HepG2 (cell line): ENCODE measurements at regions not wholly inside any gene's neighbourhood (a gene's known extent, or its start where the extent isn't known, plus 50 kb on each side); places are given as distances from the start of the nearest gene placed in this dataset.

Experiments
- ATAC-seq: fragments of 200-7000 bp; cut with Tn5 transposase; 3 replicates; pipeline ENCODE4 v1.9.1; 2020; ENCODE audit warnings: mild to moderate bottlenecking, moderate library complexity
- BruUV-seq: library from RNA; stranded (reverse); fragments of 400-500 nt; replicated peaks from 2 replicates; lab custom pipeline; 2021; lab: Mats Ljungman, UMichigan
- CTCF ChIA-PET: fragments of 300-600 bp; formaldehyde crosslinking; extraction: SDS; loops from one replicate; lab custom pipeline; 2021; ENCODE audit warnings: low total read pairs, inconsistent platforms, low intra/inter-chr PET ratio; lab: Yijun Ruan, JAX
- POLR2A ChIA-PET: fragments of 350-600 bp; sonication (Branson Sonifier 250); formaldehyde crosslinking; loops from one replicate; lab custom pipeline; 2020; ENCODE audit warnings: antibody characterized with exemption, inconsistent platforms; lab: Yijun Ruan, JAX
- DNase-seq: peaks from one replicate; pipeline ENCODE4 v3.0.0-alpha.2; 2015; ENCODE audit warnings: low spot score
- FAIRE-seq: peaks from 3 replicates; lab custom pipeline; 2011; peaks lifted over from hg19 to GRCh38; lab: Jason Lieb, UNC
- H2AFZ ChIP-seq: one replicate; pipeline ENCODE4 v1.6.1; 2011; ENCODE audit warnings: low read length, inconsistent platforms
- H3K27ac ChIP-seq: fragments of 300-600 bp; 3 replicates; pipeline ENCODE4 v1.8.0; 2011; ENCODE audit warnings: mixed run types, mild to moderate bottlenecking, mixed read lengths, low read length, inconsistent platforms; ENCODE audit not compliant: insufficient read depth; ENCODE audit errors: extremely low read length
- H3K27me3 ChIP-seq, 2 experiments: fragments of 200-600 bp in 1 of 2; 2 replicates in 1 of 2; 3 replicates in 1 of 2; pipeline versions ENCODE4 v1.6.0 to v1.8.0; 2011; ENCODE audit warnings: low read length in 2 of 2, mild to moderate bottlenecking in 2 of 2, moderate library complexity in 2 of 2, inconsistent platforms in 1 of 2; ENCODE audit not compliant: insufficient read depth in 2 of 2, control insufficient read depth in 1 of 2
- H3K36me3 ChIP-seq, 2 experiments: fragments of 200-600 bp in 1 of 2; replicated peaks in 1 of 2; 2 replicates in 1 of 2; 3 replicates in 1 of 2; pipeline versions ENCODE4 v1.5.1 to v1.8.0; 2011; ENCODE audit warnings: low read length in 2 of 2, inconsistent platforms in 1 of 2; ENCODE audit not compliant: insufficient read depth in 2 of 2, control insufficient read depth in 1 of 2
- H3K4me1 ChIP-seq: 2 replicates; pipeline ENCODE4 v1.5.1; 2012; ENCODE audit warnings: low read length, inconsistent platforms; ENCODE audit not compliant: insufficient read depth
- H3K4me2 ChIP-seq: 2 replicates; pipeline ENCODE4 v1.6.0; 2011; ENCODE audit warnings: low read depth, low read length, inconsistent platforms
- H3K4me3 ChIP-seq, 3 experiments: fragments of 200-600 bp in 1 of 3; sonication (generic), shearing (Covaris generic) in 1 of 3; replicated peaks in 1 of 3; 2 replicates each; pipeline ENCODE4 v1.5.1; 2011 to 2016; ENCODE audit warnings: low read length in 3 of 3, inconsistent platforms in 2 of 3, low read depth in 2 of 3, mild to moderate bottlenecking in 2 of 3, control low read depth in 1 of 3, mixed read lengths in 1 of 3; ENCODE audit not compliant: insufficient read depth in 1 of 3
- H3K79me2 ChIP-seq: one replicate; pipeline ENCODE4 v1.6.1; 2011; ENCODE audit warnings: low read length, inconsistent platforms; ENCODE audit not compliant: insufficient read depth
- H3K9ac ChIP-seq: 2 replicates; pipeline ENCODE4 v1.6.0; 2011; ENCODE audit warnings: mild to moderate bottlenecking, low read depth, low read length, inconsistent platforms; ENCODE audit not compliant: insufficient read depth
- H3K9me3 ChIP-seq: 2 replicates; pipeline ENCODE4 v1.5.1; 2012; ENCODE audit warnings: mild to moderate bottlenecking, low read length
- H4K20me1 ChIP-seq: 2 replicates; pipeline ENCODE4 v1.6.0; 2011; ENCODE audit warnings: inconsistent platforms, mild to moderate bottlenecking, low read length, moderate library complexity; ENCODE audit not compliant: insufficient read depth
- CCAR2 ChIP-seq: fragments of 200-400 bp; formaldehyde crosslinking; optimal IDR thresholded peaks from 2 replicates; pipeline ENCODE3; 2018; ENCODE audit warnings: low read depth, mild to moderate bottlenecking, low read length, moderate library complexity
- HMGA1 ChIP-seq: sonication (generic); formaldehyde crosslinking; conservative IDR thresholded peaks from 2 replicates; pipeline ENCODE4 v1.4.0; 2020; ENCODE audit warnings: missing genetic modification reagents
- MLLT10 ChIP-seq: sonication (generic); formaldehyde crosslinking; IDR thresholded peaks from 2 replicates; pipeline ENCODE4 v1.4.0; 2020; ENCODE audit warnings: missing genetic modification reagents
- POLR2AphosphoS2 ChIP-seq: IDR thresholded peaks from 2 replicates; pipeline ENCODE4 v1.6.1; 2011; ENCODE audit warnings: low read depth, low read length, improper control_type of control experiment
- SMYD3 ChIP-seq: sonication (generic); formaldehyde crosslinking; IDR thresholded peaks from 2 replicates; pipeline ENCODE4 v1.8.1; 2023; ENCODE audit warnings: mild to moderate bottlenecking, missing genetic modification reagents
- SP2 ChIP-seq: sonication (generic); formaldehyde crosslinking; IDR thresholded peaks from 2 replicates; pipeline ENCODE4 v1.5.1; 2020; ENCODE audit warnings: mild to moderate bottlenecking, missing genetic modification reagents
- ZNF614 ChIP-seq: IDR thresholded peaks from 2 replicates; pipeline ENCODE4 v1.6.1; 2018; ENCODE audit warnings: missing biosample characterization, missing genetic modification reagents, inconsistent platforms, borderline replicate concordance
- ZNF619 ChIP-seq: sonication (generic); formaldehyde crosslinking; IDR thresholded peaks from 2 replicates; pipeline ENCODE4 v1.4.0; 2020; ENCODE audit warnings: mild to moderate bottlenecking, missing genetic modification reagents
- ZSCAN22 ChIP-seq: sonication (generic); formaldehyde crosslinking; IDR thresholded peaks from 2 replicates; pipeline ENCODE4 v1.4.0; 2020; ENCODE audit warnings: mild to moderate bottlenecking, missing genetic modification reagents
- ZSCAN29 ChIP-seq: sonication (generic); formaldehyde crosslinking; conservative IDR thresholded peaks from 2 replicates; pipeline ENCODE4 v1.4.0; 2020; ENCODE audit warnings: mild to moderate bottlenecking, missing genetic modification reagents
- WGBS: methylation state at CpG from one replicate; pipeline ENCODE4 v1.1.6; 2017; ENCODE audit warnings: low lambda C conversion rate; 5-methylcytosine and 5-hydroxymethylcytosine counted together
- in situ Hi-C: cut with HindIII; loops from 2 replicates; pipeline ENCODE4 v1.10.0; 2017; ENCODE audit warnings: low pct_unique_long_range_greater_than_20kb; ENCODE audit not compliant: extremely low pct_ligation_motif_present
- intact Hi-C: fragments of 100-400 bp; cut with micrococcal nuclease; formaldehyde crosslinking; loops from one replicate; pipeline ENCODE4 v1.10.0; 2022; ENCODE audit not compliant: unreplicated experiment

GRCh38 chr4:123966990-123967769 lies 570.6 kb downstream of the SPRY1 start:
- POLR2A ChIA-PET: no interaction called here
- 2% methylated on average over 4 of the region's 4 CpGs for WGBS

GRCh38 chr4:123972031-123972430 lies 575.4 kb downstream of the SPRY1 start:
- no peak for ATAC-seq
- intact Hi-C loops: no loop called here
- Histone ChIP-seq H3K36me3 (no peaks in the 10 kb centered on the region), H3K4me3 (no peak overlapping the region), H3K27me3 (no peaks in the 10 kb centered on the region), H3K4me2 (no peak overlapping the region), H3K9ac (no peak overlapping the region), H3K27ac (no peak overlapping the region), H4K20me1 (no peaks in the 10 kb centered on the region), H3K9me3 (no peaks in the 10 kb centered on the region), H3K4me1 (peaks cover 8% of the 10 kb centered on the region), H2AFZ (no peak overlapping the region), H3K79me2 (no peaks in the 10 kb centered on the region)
- no peak for DNase-seq
- BruUV-seq: no TSS peak
- ChIA-PET CTCF (no interaction called here), POLR2A (no interaction called here)
- TF ChIP-seq ZSCAN29 (CRISPR knock-in tag) (no peak), POLR2AphosphoS2 (no peak), SP2 (CRISPR knock-in tag) (no peak), ZNF614 (CRISPR knock-in tag) (no peak), CCAR2 (no peak), ZSCAN22 (CRISPR knock-in tag) (no peak), ZNF619 (CRISPR knock-in tag) (no peak), MLLT10 (CRISPR knock-in tag) (no peak), HMGA1 (CRISPR knock-in tag) (no peak)
- 40% methylated on average over 1 of the region's 1 CpG for WGBS
- no peak for FAIRE-seq
- in situ Hi-C loops: no loop called here

More at GRCh38 chr4:123966990-123967769, 570.6 kb downstream of the SPRY1 start:
- no peak for DNase-seq
- H3K79me2 ChIP-seq: no peaks in the 10 kb centered on the region
- no peaks in the 10 kb centered on the region for H4K20me1 ChIP-seq
- no peak overlapping the region for H3K4me2 ChIP-seq
- H3K27me3 ChIP-seq: no peaks in the 10 kb centered on the region; a peak in 1 of 5 replicates
- intact Hi-C loops (no loop called here), in situ Hi-C loops (no loop called here)
- H2AFZ ChIP-seq: no peak overlapping the region
- no peak for ATAC-seq
- H3K36me3 ChIP-seq: no peaks in the 10 kb centered on the region
- BruUV-seq: no TSS peak
- FAIRE-seq: no peak
- no peak overlapping the region for H3K4me3 ChIP-seq
- no peak overlapping the region for H3K9ac ChIP-seq
- CTCF ChIA-PET: no interaction called here
- H3K9me3 ChIP-seq: no peaks in the 10 kb centered on the region
- no peak overlapping the region for H3K27ac ChIP-seq
- no peaks in the 10 kb centered on the region for H3K4me1 ChIP-seq
- TF ChIP-seq SMYD3 (CRISPR knock-in tag): no peak
- TF ChIP-seq, all 625 proteins: peak for 0
